NCI-H2227 (cell line): ENCODE measurements at regions not wholly inside any gene's neighbourhood (a gene's known extent, or its start where the extent isn't known, plus 50 kb on each side); places are given as distances from the start of the nearest gene placed in this dataset.

Source experiments
- DNase-seq: peaks from one replicate; lab custom pipeline; 2025; ENCODE audit not compliant: unreplicated experiment; lab: John Stamatoyannopoulos, UW

GRCh38 chr10:113287592-113287991 lies 265.3 kb upstream of the HABP2 start:
- DNase-seq, result no peak

- no peak for DNase-seq
Measured at GRCh38 chr10:113290137-113290536, 262.7 kb upstream of the HABP2 start.

- DNase-seq, result no peak
Measured at GRCh38 chr10:113291413-113291812, 261.4 kb upstream of the HABP2 start.

GRCh38 chr10:113292086-113292485 lies 260.8 kb upstream of the HABP2 start:
- DNase-seq, result no peak

- DNase-seq, result no peak
Measured at GRCh38 chr10:113292743-113293142, 260.1 kb upstream of the HABP2 start.

- no peak for DNase-seq
Measured at GRCh38 chr10:113293167-113293566, 259.7 kb upstream of the HABP2 start.

GRCh38 chr10:113294868-113295267 lies 258.0 kb upstream of the HABP2 start:
- DNase-seq, result no peak

GRCh38 chr10:113297226-113297625 lies 255.6 kb upstream of the HABP2 start:
- no peak for DNase-seq

GRCh38 chr10:113298616-113299015 lies 254.2 kb upstream of the HABP2 start:
- DNase-seq, result no peak

GRCh38 chr10:113300201-113300600 lies 252.7 kb upstream of the HABP2 start:
- no peak for DNase-seq

- no peak for DNase-seq
Measured at GRCh38 chr10:113300617-113301016, 252.2 kb upstream of the HABP2 start.

- DNase-seq, result no peak
Measured at GRCh38 chr10:113301342-113301984, 251.4 kb upstream of the HABP2 start.

- DNase-seq, result no peak
Measured at GRCh38 chr10:113302062-113302461, 250.8 kb upstream of the HABP2 start.

- DNase-seq, result no peak
Measured at GRCh38 chr10:113303544-113304146, 249.2 kb upstream of the HABP2 start.

GRCh38 chr10:113304726-113305125 lies 248.1 kb upstream of the HABP2 start:
- no peak for DNase-seq

GRCh38 chr10:113305871-113306270 lies 247.0 kb upstream of the HABP2 start:
- DNase-seq, result no peak

- no peak for DNase-seq
Measured at GRCh38 chr10:113309791-113310190, 243.1 kb upstream of the HABP2 start.

GRCh38 chr10:113310347-113310746 lies 242.5 kb upstream of the HABP2 start:
- no peak for DNase-seq

GRCh38 chr10:113313048-113313602 lies 239.7 kb upstream of the HABP2 start:
- no peak for DNase-seq

GRCh38 chr10:113313722-113314121 lies 239.1 kb upstream of the HABP2 start:
- no peak for DNase-seq

GRCh38 chr10:113316506-113316905 lies 236.3 kb upstream of the HABP2 start:
- DNase-seq, result no peak

GRCh38 chr10:113317489-113317888 lies 235.4 kb upstream of the HABP2 start:
- DNase-seq, result no peak

GRCh38 chr10:113319479-113319878 lies 233.4 kb upstream of the HABP2 start:
- no peak for DNase-seq
